ENCODE measurements at regions not wholly inside any gene's neighbourhood (a gene's known extent, or its start where the extent isn't known, plus 50 kb on each side); places are given as distances from the start of the nearest gene placed in this dataset.

GRCh38 chr1:58922302-58923089 lies 138.6 kb upstream of the JUN start:
- Histone ChIP-seq H3K4me3 (ENCODE audit: insufficient read depth, low read depth, low read length) (no peak overlapping the region), H3K27me3 (ENCODE audit: control insufficient read depth, insufficient read depth, low read length) (no peaks in the 10 kb centered on the region; the same call in 1 of the 2 replicates), H3K36me3 (replicated peaks; ENCODE audit: control insufficient read depth, insufficient read depth, low read length) (no peaks in the 10 kb centered on the region)
- DNase-seq = no peak

GRCh38 chr1:58923090-58923470 lies 139.2 kb upstream of the JUN start:
- Histone ChIP-seq H3K36me3 (replicated peaks; ENCODE audit: control insufficient read depth, insufficient read depth, low read length) (no peaks in the 10 kb centered on the region), H3K4me3 (ENCODE audit: insufficient read depth, low read depth, low read length) (no peak overlapping the region), H3K27me3 (ENCODE audit: control insufficient read depth, insufficient read depth, low read length) (no peaks in the 10 kb centered on the region; the same call in 1 of the 2 replicates)
- no peak for DNase-seq

GRCh38 chr1:58924016-58924565 lies 140.2 kb upstream of the JUN start:
- no peak overlapping the region for H3K4me3 ChIP-seq (ENCODE audit: insufficient read depth, low read depth, low read length)
- no peaks in the 10 kb centered on the region for H3K36me3 ChIP-seq (replicated peaks; ENCODE audit: control insufficient read depth, insufficient read depth, low read length)
- no peak for DNase-seq
- H3K27me3 ChIP-seq (ENCODE audit: control insufficient read depth, insufficient read depth, low read length) = no peaks in the 10 kb centered on the region; the same call in 1 of the 2 replicates

- peaks cover 2% of the 10 kb centered on the region; the same call in 1 of the 2 replicates for H3K27me3 ChIP-seq (ENCODE audit: control insufficient read depth, insufficient read depth, low read length)
- no peak overlapping the region for H3K4me3 ChIP-seq (ENCODE audit: insufficient read depth, low read depth, low read length)
- DNase-seq = no peak
- no peaks in the 10 kb centered on the region for H3K36me3 ChIP-seq (replicated peaks; ENCODE audit: control insufficient read depth, insufficient read depth, low read length)
These were observed 141.0 kb upstream of the JUN start for GRCh38 chr1:58924821-58925220.

GRCh38 chr1:58925247-58925646 lies 141.4 kb upstream of the JUN start:
- no peak for DNase-seq
- Histone ChIP-seq H3K36me3 (replicated peaks; ENCODE audit: control insufficient read depth, insufficient read depth, low read length) (no peaks in the 10 kb centered on the region), H3K27me3 (ENCODE audit: control insufficient read depth, insufficient read depth, low read length) (peaks cover 2% of the 10 kb centered on the region; the same call in 1 of the 2 replicates), H3K4me3 (ENCODE audit: insufficient read depth, low read depth, low read length) (no peak overlapping the region)

GRCh38 chr1:58926152-58926551 lies 142.3 kb upstream of the JUN start:
- Histone ChIP-seq H3K4me3 (ENCODE audit: insufficient read depth, low read depth, low read length) (no peak overlapping the region), H3K27me3 (ENCODE audit: control insufficient read depth, insufficient read depth, low read length) (peaks cover 2% of the 10 kb centered on the region; the same call in 1 of the 2 replicates)
- no peak for DNase-seq

GRCh38 chr1:58927041-58927721 lies 143.3 kb upstream of the JUN start:
- peaks cover 2% of the 10 kb centered on the region; the same call in 1 of the 2 replicates for H3K27me3 ChIP-seq (ENCODE audit: control insufficient read depth, insufficient read depth, low read length)
- no peaks in the 10 kb centered on the region for H3K36me3 ChIP-seq (replicated peaks; ENCODE audit: control insufficient read depth, insufficient read depth, low read length)
- no peak for DNase-seq
- H3K4me3 ChIP-seq (ENCODE audit: insufficient read depth, low read depth, low read length) = no peak overlapping the region

More at GRCh38 chr1:58926152-58926551, 142.3 kb upstream of the JUN start:
- no peaks in the 10 kb centered on the region for H3K36me3 ChIP-seq (replicated peaks; ENCODE audit: control insufficient read depth, insufficient read depth, low read length)

- no peak for DNase-seq
- no peaks in the 10 kb centered on the region for H3K36me3 ChIP-seq (replicated peaks; ENCODE audit: control insufficient read depth, insufficient read depth, low read length)
- H3K27me3 ChIP-seq (ENCODE audit: control insufficient read depth, insufficient read depth, low read length) = peaks cover 2% of the 10 kb centered on the region; the same call in 1 of the 2 replicates
- no peak overlapping the region for H3K4me3 ChIP-seq (ENCODE audit: insufficient read depth, low read depth, low read length)
These were observed 143.9 kb upstream of the JUN start for GRCh38 chr1:58927722-58928085.

GRCh38 chr1:58928514-58928913 lies 144.7 kb upstream of the JUN start:
- no peaks in the 10 kb centered on the region for H3K36me3 ChIP-seq (replicated peaks; ENCODE audit: control insufficient read depth, insufficient read depth, low read length)
- peaks cover 2% of the 10 kb centered on the region; the same call in 1 of the 2 replicates for H3K27me3 ChIP-seq (ENCODE audit: control insufficient read depth, insufficient read depth, low read length)
- no peak overlapping the region for H3K4me3 ChIP-seq (ENCODE audit: insufficient read depth, low read depth, low read length)
- DNase-seq = no peak

- no peaks in the 10 kb centered on the region for H3K36me3 ChIP-seq (replicated peaks; ENCODE audit: control insufficient read depth, insufficient read depth, low read length)
- no peak for DNase-seq
These were observed 146.0 kb upstream of the JUN start for GRCh38 chr1:58929671-58930325.

GRCh38 chr1:58931024-58931423 lies 147.2 kb upstream of the JUN start:
- H3K27me3 ChIP-seq (ENCODE audit: control insufficient read depth, insufficient read depth, low read length) = peaks cover 2% of the 10 kb centered on the region; the same call in 1 of the 2 replicates
- no peaks in the 10 kb centered on the region for H3K36me3 ChIP-seq (replicated peaks; ENCODE audit: control insufficient read depth, insufficient read depth, low read length)
- no peak overlapping the region for H3K4me3 ChIP-seq (ENCODE audit: insufficient read depth, low read depth, low read length)
- no peak for DNase-seq

More at GRCh38 chr1:58929671-58930325, 146.0 kb upstream of the JUN start:
- Histone ChIP-seq H3K27me3 (ENCODE audit: control insufficient read depth, insufficient read depth, low read length) (peaks cover 2% of the 10 kb centered on the region; the same call in 1 of the 2 replicates), H3K4me3 (ENCODE audit: insufficient read depth, low read depth, low read length) (no peak overlapping the region)

GRCh38 chr1:58931756-58932155 lies 147.9 kb upstream of the JUN start:
- Histone ChIP-seq H3K4me3 (ENCODE audit: insufficient read depth, low read depth, low read length) (no peak overlapping the region), H3K27me3 (ENCODE audit: control insufficient read depth, insufficient read depth, low read length) (peaks cover 2% of the 10 kb centered on the region; the same call in 1 of the 2 replicates), H3K36me3 (replicated peaks; ENCODE audit: control insufficient read depth, insufficient read depth, low read length) (no peaks in the 10 kb centered on the region)
- DNase-seq = no peak

- no peaks in the 10 kb centered on the region; the same call in 1 of the 2 replicates for H3K36me3 ChIP-seq (replicated peaks; ENCODE audit: control insufficient read depth, insufficient read depth, low read length)
- peaks cover 2% of the 10 kb centered on the region; the same call in 1 of the 2 replicates for H3K27me3 ChIP-seq (ENCODE audit: control insufficient read depth, insufficient read depth, low read length)
- DNase-seq = no peak
- no peak overlapping the region for H3K4me3 ChIP-seq (ENCODE audit: insufficient read depth, low read depth, low read length)
These were observed 149.2 kb upstream of the JUN start for GRCh38 chr1:58932859-58933598.

GRCh38 chr1:58933599-58933926 lies 149.7 kb upstream of the JUN start:
- Histone ChIP-seq H3K36me3 (replicated peaks; ENCODE audit: control insufficient read depth, insufficient read depth, low read length) (no peaks in the 10 kb centered on the region; the same call in 1 of the 2 replicates), H3K27me3 (ENCODE audit: control insufficient read depth, insufficient read depth, low read length) (peaks cover 2% of the 10 kb centered on the region; the same call in 1 of the 2 replicates), H3K4me3 (ENCODE audit: insufficient read depth, low read depth, low read length) (no peak overlapping the region)
- no peak for DNase-seq

Data from H7 (cell line).